IMR-90 (cell line): ENCODE measurements at regions not wholly inside any gene's neighbourhood (a gene's known extent, or its start where the extent isn't known, plus 50 kb on each side); places are given as distances from the start of the nearest gene placed in this dataset.

ENCODE experiments used
- ATAC-seq: fragments of 200-7000 bp; cut with Tn5 transposase; 2 replicates; pipeline ENCODE4 v1.9.1; 2020; ENCODE audit warnings: low read depth, mild to moderate bottlenecking, moderate library complexity
- BruUV-seq: library from RNA; stranded (reverse); fragments of 400-500 nt; replicated peaks from 2 replicates; lab custom pipeline; 2021; lab: Mats Ljungman, UMichigan
- CTCF ChIA-PET: fragments of 300-600 bp; formaldehyde crosslinking; extraction: SDS; loops from one replicate; lab custom pipeline; 2021; ENCODE audit warnings: antibody characterized with exemption; lab: Yijun Ruan, JAX
- POLR2A ChIA-PET: fragments of 300-600 bp; sonication (Branson Sonifier 250); formaldehyde crosslinking; loops from one replicate; lab custom pipeline; 2022; ENCODE audit warnings: antibody characterized with exemption; ENCODE audit not compliant: unreplicated experiment; lab: Charles Lee
- DNase-seq: peaks from one replicate; pipeline ENCODE4 v3.0.0; 2013
- H2AFZ ChIP-seq: replicated peaks from 2 replicates; pipeline ENCODE3; 2013; ENCODE audit warnings: low read length, mild to moderate bottlenecking; ENCODE audit not compliant: poor library complexity
- H2AK5ac ChIP-seq: 2 replicates; pipeline ENCODE4 v1.6.1; 2013; ENCODE audit warnings: low read depth, low read length, inconsistent platforms
- H2AK9ac ChIP-seq: replicated peaks from 2 replicates; pipeline ENCODE3; 2013; ENCODE audit warnings: mild to moderate bottlenecking, low read depth, low read length, moderate library complexity; ENCODE audit not compliant: poor library complexity
- H2BK120ac ChIP-seq: 2 replicates; pipeline ENCODE4 v1.6.1; 2013; ENCODE audit warnings: low read depth, low read length, inconsistent platforms
- H2BK15ac ChIP-seq: 3 replicates; pipeline ENCODE4 v1.6.1; 2013; ENCODE audit warnings: low read depth, low read length, inconsistent platforms
- H2BK20ac ChIP-seq: 2 replicates; pipeline ENCODE4 v1.6.1; 2013; ENCODE audit warnings: low read depth, mild to moderate bottlenecking, inconsistent platforms, low read length, moderate library complexity
- H2BK5ac ChIP-seq: 2 replicates; pipeline ENCODE4 v1.6.1; 2013; ENCODE audit warnings: mild to moderate bottlenecking, low read depth, low read length, inconsistent platforms; ENCODE audit not compliant: poor library complexity, severe bottlenecking
- H3K14ac ChIP-seq: replicated peaks from 2 replicates; pipeline ENCODE4 v1.6.1; 2013; ENCODE audit warnings: low read depth, low read length, inconsistent platforms
- H3K18ac ChIP-seq: 2 replicates; pipeline ENCODE4 v1.6.1; 2013; ENCODE audit warnings: low read depth, low read length, control low read depth
- H3K23ac ChIP-seq: 2 replicates; pipeline ENCODE4 v1.6.1; 2013; ENCODE audit warnings: low read depth, low read length, inconsistent platforms
- H3K27ac ChIP-seq: 2 replicates; pipeline ENCODE4 v1.5.1; 2013; ENCODE audit warnings: mild to moderate bottlenecking, control low read depth, low read length; ENCODE audit not compliant: insufficient read depth
- H3K27me3 ChIP-seq: 2 replicates; pipeline ENCODE4 v1.6.1; 2013; ENCODE audit warnings: low read length; ENCODE audit not compliant: control insufficient read depth, insufficient read depth
- H3K36me3 ChIP-seq: 2 replicates; pipeline ENCODE4 v1.6.1; 2013; ENCODE audit warnings: low read length, mixed read lengths; ENCODE audit not compliant: control insufficient read depth, insufficient read depth
- H3K4ac ChIP-seq: 2 replicates; pipeline ENCODE4 v1.6.1; 2013; ENCODE audit warnings: low read depth, low read length, inconsistent platforms
- H3K4me1 ChIP-seq: 2 replicates; pipeline ENCODE4 v1.6.1; 2013; ENCODE audit warnings: low read length, mixed read lengths; ENCODE audit not compliant: control insufficient read depth, insufficient read depth
- H3K4me2 ChIP-seq: 2 replicates; pipeline ENCODE4 v1.6.1; 2013; ENCODE audit warnings: low read depth, mild to moderate bottlenecking, control low read depth, low read length, moderate library complexity
- H3K4me3 ChIP-seq: 2 replicates; pipeline ENCODE4 v1.5.1; 2013; ENCODE audit warnings: low read depth, mild to moderate bottlenecking, control low read depth, low read length, moderate library complexity; ENCODE audit not compliant: insufficient read depth
- H3K56ac ChIP-seq: 2 replicates; pipeline ENCODE4 v1.6.1; 2013; ENCODE audit warnings: low read length, inconsistent platforms; ENCODE audit not compliant: insufficient read depth; ENCODE audit errors: extremely low read depth
- H3K79me1 ChIP-seq, 2 experiments: 2 replicates each; pipeline ENCODE4 v1.6.1; 2013; ENCODE audit warnings: low read length in 2 of 2, inconsistent platforms in 1 of 2, low read depth in 1 of 2
- H3K9ac ChIP-seq: 2 replicates; pipeline ENCODE4 v1.6.1; 2013; ENCODE audit warnings: low read depth, low read length, control low read depth
- H3K9me1 ChIP-seq: 2 replicates; pipeline ENCODE4 v1.6.1; 2013; ENCODE audit warnings: low read length, inconsistent platforms; ENCODE audit not compliant: insufficient read depth
- H3K9me3 ChIP-seq: 2 replicates; pipeline ENCODE4 v1.6.1; 2013; ENCODE audit warnings: low read length; ENCODE audit not compliant: control insufficient read depth, insufficient read depth
- H4K20me1 ChIP-seq: 2 replicates; pipeline ENCODE4 v1.6.1; 2013; ENCODE audit warnings: low read length, inconsistent platforms; ENCODE audit not compliant: insufficient read depth
- H4K5ac ChIP-seq: 2 replicates; pipeline ENCODE4 v1.6.1; 2013; ENCODE audit warnings: mild to moderate bottlenecking, low read depth, low read length, control low read depth
- H4K8ac ChIP-seq, 2 experiments: 2 replicates each; pipeline ENCODE4 v1.6.1; 2013; ENCODE audit warnings: low read depth in 2 of 2, low read length in 2 of 2, control low read depth in 1 of 2, inconsistent platforms in 1 of 2
- H4K91ac ChIP-seq: 2 replicates; pipeline ENCODE4 v1.6.1; 2013; ENCODE audit warnings: low read depth, low read length, inconsistent platforms; ENCODE audit not compliant: insufficient read depth
- BHLHE40 ChIP-seq: fragments of 150-350 bp; IDR thresholded peaks from 2 replicates; pipeline ENCODE4 v1.6.1; 2016; ENCODE audit warnings: mild to moderate bottlenecking, low read depth, low read length
- CEBPB ChIP-seq: IDR thresholded peaks from 2 replicates; pipeline ENCODE4 v1.6.1; 2012; ENCODE audit warnings: low read depth, low read length, improper control_type of control experiment
- CHD1 ChIP-seq: IDR thresholded peaks from 2 replicates; pipeline ENCODE4 v1.6.1; 2012; ENCODE audit warnings: low read depth, low read length, improper control_type of control experiment
- FOS ChIP-seq: fragments of 150-350 bp; IDR thresholded peaks from 2 replicates; pipeline ENCODE4 v1.6.1; 2016; ENCODE audit warnings: low read depth, low read length
- MAFK ChIP-seq: IDR thresholded peaks from 2 replicates; pipeline ENCODE4 v1.6.1; 2012; ENCODE audit warnings: low read depth, low read length, improper control_type of control experiment
- MAZ ChIP-seq: IDR thresholded peaks from 2 replicates; pipeline ENCODE4 v1.6.1; 2012; ENCODE audit warnings: low read depth, mild to moderate bottlenecking, low read length, improper control_type of control experiment, moderate library complexity, borderline replicate concordance
- MXI1 ChIP-seq: IDR thresholded peaks from 2 replicates; pipeline ENCODE4 v1.6.1; 2012; ENCODE audit warnings: low read depth, mild to moderate bottlenecking, low read length, moderate library complexity, borderline replicate concordance
- NFE2L2 ChIP-seq: fragments of 150-350 bp; IDR thresholded peaks from 2 replicates; pipeline ENCODE4 v1.6.1; 2016; ENCODE audit warnings: low read depth, mild to moderate bottlenecking, low read length
- POLR2A ChIP-seq: IDR thresholded peaks from 2 replicates; pipeline ENCODE4 v1.6.1; 2012; ENCODE audit warnings: mild to moderate bottlenecking, low read depth, low read length
- RAD21 ChIP-seq: IDR thresholded peaks from 2 replicates; pipeline ENCODE4 v1.6.1; 2012; ENCODE audit warnings: low read length, improper control_type of control experiment
- RCOR1 ChIP-seq: IDR thresholded peaks from 2 replicates; pipeline ENCODE4 v1.6.1; 2012; ENCODE audit warnings: mild to moderate bottlenecking, low read length, improper control_type of control experiment; ENCODE audit not compliant: insufficient replicate concordance
- RFX5 ChIP-seq: IDR thresholded peaks from 2 replicates; pipeline ENCODE4 v1.8.0; 2012; ENCODE audit warnings: low read depth, mild to moderate bottlenecking, low read length, moderate library complexity
- SMC3 ChIP-seq: fragments of 150-350 bp; IDR thresholded peaks from 2 replicates; pipeline ENCODE4 v1.6.1; 2016; ENCODE audit warnings: low read depth, mild to moderate bottlenecking, antibody characterized with exemption, low read length, moderate library complexity
- WGBS, 2 experiments: methylation state at CpG; one replicate each; pipeline versions ENCODE4 v1.1.5 to v1.1.7; 2013; ENCODE audit warnings: missing lambda C conversion rate in 2 of 2; ENCODE audit not compliant: insufficient read length in 1 of 2; ENCODE audit errors: extremely low coverage in 2 of 2; 5-methylcytosine and 5-hydroxymethylcytosine counted together
- dilution Hi-C: fragments of 300-500 bp; cut with HindIII; formaldehyde crosslinking; loops from one replicate; pipeline ENCODE4 v1.14.3; 2018; ENCODE audit warnings: low sequenced_read_pairs; ENCODE audit not compliant: unreplicated experiment
- in situ Hi-C: fragments of 300-500 bp; cut with MboI; formaldehyde crosslinking; loops from 3 replicates; pipeline ENCODE4 v1.14.3; 2019; ENCODE audit warnings: low sequenced_read_pairs, inconsistent platforms, mixed read lengths
- intact Hi-C: fragments of 100-400 bp; cut with micrococcal nuclease; formaldehyde crosslinking; loops from 2 replicates; pipeline ENCODE4 v1.10.0; 2022
- TF ChIP-seq, protein P1 (sequence below): conservative IDR thresholded peaks from 2 replicates; pipeline ENCODE4 v1.5.1; 2012; ENCODE audit warnings: mild to moderate bottlenecking, low read depth, low read length, improper control_type of control experiment
- TF ChIP-seq, protein P2 (sequence below): fragments of 150-350 bp; IDR thresholded peaks from 2 replicates; pipeline ENCODE4 v1.6.1; 2016; ENCODE audit warnings: low read depth, mild to moderate bottlenecking, low read length, moderate library complexity, borderline replicate concordance
- TF ChIP-seq, protein P3 (sequence below): fragments of 150-350 bp; IDR thresholded peaks from 2 replicates; pipeline ENCODE4 v1.6.1; 2017; ENCODE audit warnings: mild to moderate bottlenecking, antibody characterized with exemption, low read length, low read depth

DNA sequence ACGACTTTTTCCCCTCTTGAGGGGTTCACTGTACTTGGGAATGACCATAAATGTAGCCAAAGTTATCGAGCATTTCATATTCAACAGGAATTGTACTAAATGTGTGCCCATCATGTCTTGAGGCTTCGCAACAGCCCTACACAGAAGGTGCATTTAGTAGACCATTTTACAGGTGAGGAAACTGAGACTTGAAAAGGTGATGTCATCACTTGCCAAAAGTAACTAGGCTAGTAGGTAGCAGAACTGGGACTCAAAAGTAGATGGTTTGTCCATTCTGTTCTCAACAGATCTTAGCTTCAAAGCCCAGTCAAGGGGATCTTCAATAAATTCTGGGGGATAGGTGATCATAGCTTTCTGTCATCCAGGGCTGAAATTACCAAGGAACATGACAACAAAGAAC, 782.2 kb downstream of the MED13L start:
- dilution Hi-C loops: no loop called here
- Histone ChIP-seq H2AK9ac (no peak overlapping the region), H4K91ac (no peak overlapping the region), H2AK5ac (no peak overlapping the region), H4K20me1 (no peaks in the 10 kb centered on the region), H3K4me1 (no peaks in the 10 kb centered on the region), H3K9ac (no peak overlapping the region), H2BK120ac (no peak overlapping the region), H3K14ac (no peak overlapping the region), H3K23ac (no peak overlapping the region), H3K9me3 (no peaks in the 10 kb centered on the region), H2AFZ (no peak overlapping the region), H3K79me1 (no peaks in the 10 kb centered on the region), H2BK5ac (no peak overlapping the region), H3K4me2 (no peak overlapping the region), H2BK20ac (no peak overlapping the region), H3K27me3 (peaks cover 5% of the 10 kb centered on the region; the same call in 1 of the 2 replicates), H4K8ac (no peak overlapping the region), H2BK15ac (no peak overlapping the region), H3K56ac (no peak overlapping the region), H3K18ac (no peak overlapping the region), H3K4me3 (no peak overlapping the region), H3K36me3 (no peaks in the 10 kb centered on the region), H3K4ac (no peak overlapping the region), H3K27ac (no peak overlapping the region), H4K5ac (no peak overlapping the region), H3K9me1 (no peaks in the 10 kb centered on the region)
- DNase-seq (no peak), ATAC-seq (no peak)
- intact Hi-C loops: no loop called here
- no TSS peak for BruUV-seq
- TF ChIP-seq MAFK (no peak), RAD21 (no peak), RCOR1 (no peak), FOS (no peak), SMC3 (no peak), CHD1 (no peak), MXI1 (no peak), CEBPB (no peak), MAZ (no peak), RFX5 (no peak), NFE2L2 (no peak), POLR2A (no peak), BHLHE40 (no peak)
- TF ChIP-seq, protein P1, sequence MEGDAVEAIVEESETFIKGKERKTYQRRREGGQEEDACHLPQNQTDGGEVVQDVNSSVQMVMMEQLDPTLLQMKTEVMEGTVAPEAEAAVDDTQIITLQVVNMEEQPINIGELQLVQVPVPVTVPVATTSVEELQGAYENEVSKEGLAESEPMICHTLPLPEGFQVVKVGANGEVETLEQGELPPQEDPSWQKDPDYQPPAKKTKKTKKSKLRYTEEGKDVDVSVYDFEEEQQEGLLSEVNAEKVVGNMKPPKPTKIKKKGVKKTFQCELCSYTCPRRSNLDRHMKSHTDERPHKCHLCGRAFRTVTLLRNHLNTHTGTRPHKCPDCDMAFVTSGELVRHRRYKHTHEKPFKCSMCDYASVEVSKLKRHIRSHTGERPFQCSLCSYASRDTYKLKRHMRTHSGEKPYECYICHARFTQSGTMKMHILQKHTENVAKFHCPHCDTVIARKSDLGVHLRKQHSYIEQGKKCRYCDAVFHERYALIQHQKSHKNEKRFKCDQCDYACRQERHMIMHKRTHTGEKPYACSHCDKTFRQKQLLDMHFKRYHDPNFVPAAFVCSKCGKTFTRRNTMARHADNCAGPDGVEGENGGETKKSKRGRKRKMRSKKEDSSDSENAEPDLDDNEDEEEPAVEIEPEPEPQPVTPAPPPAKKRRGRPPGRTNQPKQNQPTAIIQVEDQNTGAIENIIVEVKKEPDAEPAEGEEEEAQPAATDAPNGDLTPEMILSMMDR: no peak
- TF ChIP-seq, protein P2, sequence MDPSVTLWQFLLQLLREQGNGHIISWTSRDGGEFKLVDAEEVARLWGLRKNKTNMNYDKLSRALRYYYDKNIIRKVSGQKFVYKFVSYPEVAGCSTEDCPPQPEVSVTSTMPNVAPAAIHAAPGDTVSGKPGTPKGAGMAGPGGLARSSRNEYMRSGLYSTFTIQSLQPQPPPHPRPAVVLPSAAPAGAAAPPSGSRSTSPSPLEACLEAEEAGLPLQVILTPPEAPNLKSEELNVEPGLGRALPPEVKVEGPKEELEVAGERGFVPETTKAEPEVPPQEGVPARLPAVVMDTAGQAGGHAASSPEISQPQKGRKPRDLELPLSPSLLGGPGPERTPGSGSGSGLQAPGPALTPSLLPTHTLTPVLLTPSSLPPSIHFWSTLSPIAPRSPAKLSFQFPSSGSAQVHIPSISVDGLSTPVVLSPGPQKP: no peak
- TF ChIP-seq, protein P3, sequence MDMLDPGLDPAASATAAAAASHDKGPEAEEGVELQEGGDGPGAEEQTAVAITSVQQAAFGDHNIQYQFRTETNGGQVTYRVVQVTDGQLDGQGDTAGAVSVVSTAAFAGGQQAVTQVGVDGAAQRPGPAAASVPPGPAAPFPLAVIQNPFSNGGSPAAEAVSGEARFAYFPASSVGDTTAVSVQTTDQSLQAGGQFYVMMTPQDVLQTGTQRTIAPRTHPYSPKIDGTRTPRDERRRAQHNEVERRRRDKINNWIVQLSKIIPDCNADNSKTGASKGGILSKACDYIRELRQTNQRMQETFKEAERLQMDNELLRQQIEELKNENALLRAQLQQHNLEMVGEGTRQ: no peak
- ChIA-PET CTCF (no interaction called here), POLR2A (interaction anchor here (0.5 kb wide), 1 partner anchor 135 kb away, joined by 3 read pairs; no protein-coding TSS in a partner anchor)
- no CpG with 5 or more reads among the region's 3 CpGs for WGBS, 2 experiments
- in situ Hi-C loops: no loop called here
